SK-N-SH (cell line): ENCODE measurements at regions not wholly inside any gene's neighbourhood (a gene's known extent, or its start where the extent isn't known, plus 50 kb on each side); places are given as distances from the start of the nearest gene placed in this dataset.

Experiments used
- CTCF ChIA-PET: fragments of 300-600, 350-600 bp; formaldehyde crosslinking; extraction: SDS; loops from one replicate; lab custom pipeline; 2021; lab: Yijun Ruan, JAX
- POLR2A ChIA-PET: fragments of 350-600 bp; sonication (Branson Sonifier 250); formaldehyde crosslinking; extraction: SDS; loops from one replicate; lab custom pipeline; 2020; ENCODE audit warnings: antibody characterized with exemption, inconsistent platforms; lab: Yijun Ruan, JAX
- DNase-seq: peaks from one replicate; pipeline ENCODE4 v3.0.0; 2012
- H2AFZ ChIP-seq: fragments of 200-600 bp; sonication (generic); 2 replicates; pipeline ENCODE4 v1.8.1; 2016; ENCODE audit warnings: antibody characterized with exemption, mild to moderate bottlenecking, low read depth
- H3F3A ChIP-seq: fragments of 200-600 bp; sonication (generic); replicated peaks from 2 replicates; pipeline ENCODE3; 2016; ENCODE audit warnings: antibody characterized with exemption, mild to moderate bottlenecking; ENCODE audit not compliant: insufficient read depth
- H3K27ac ChIP-seq, 2 experiments: fragments of 200-500 bp in 1 of 2; fragments of 200-600 bp in 1 of 2; sonication (Bioruptor generic) in 1 of 2; sonication (generic), shearing (Covaris generic) in 1 of 2; 2 replicates each; pipeline versions ENCODE4 v1.5.1 to v1.6.1; 2014 to 2016; ENCODE audit warnings: low read depth in 2 of 2, inconsistent platforms in 1 of 2, low read length in 1 of 2, mild to moderate bottlenecking in 1 of 2, mixed read lengths in 1 of 2
- H3K27me3 ChIP-seq: fragments of 200-600 bp; sonication (generic), shearing (Covaris generic); 2 replicates; pipeline ENCODE4 v1.6.1; 2016; ENCODE audit warnings: mixed run types; ENCODE audit not compliant: insufficient read depth
- H3K36me3 ChIP-seq, 2 experiments: fragments of 200-500 bp in 1 of 2; fragments of 200-600 bp in 1 of 2; sonication (Bioruptor generic) in 1 of 2; sonication (generic) in 1 of 2; replicated peaks in 1 of 2; 2 replicates each; pipeline versions ENCODE3 to v1.5.1; 2014 to 2016; ENCODE audit warnings: low read length in 1 of 2, mild to moderate bottlenecking in 1 of 2; ENCODE audit not compliant: insufficient read depth in 2 of 2, control insufficient read depth in 1 of 2
- H3K4me1 ChIP-seq, 2 experiments: fragments of 200-500 bp in 1 of 2; fragments of 200-600 bp in 1 of 2; sonication (Bioruptor generic) in 1 of 2; sonication (generic), shearing (Covaris generic) in 1 of 2; 2 replicates each; pipeline versions ENCODE4 v1.5.1 to v1.6.1; 2014 to 2016; ENCODE audit warnings: low read depth in 1 of 2, low read length in 1 of 2, mixed run types in 1 of 2; ENCODE audit not compliant: insufficient read depth in 2 of 2, control insufficient read depth in 1 of 2
- H3K4me2 ChIP-seq: fragments of 200-600 bp; sonication (generic), shearing (Covaris generic); 2 replicates; pipeline ENCODE4 v1.6.1; 2017; ENCODE audit warnings: mixed run types
- H3K4me3 ChIP-seq, 2 experiments: fragments of 200-500 bp in 1 of 2; fragments of 200-600 bp in 1 of 2; sonication (Bioruptor generic) in 1 of 2; sonication (generic), shearing (Covaris generic) in 1 of 2; 2 replicates each; pipeline versions ENCODE4 v1.5.1 to v1.8.1; 2014 to 2016; ENCODE audit warnings: low read depth in 2 of 2, inconsistent platforms in 1 of 2, low read length in 1 of 2, mild to moderate bottlenecking in 1 of 2, mixed read lengths in 1 of 2, moderate library complexity in 1 of 2
- H3K79me2 ChIP-seq: fragments of 200-600 bp; sonication (generic); 2 replicates; pipeline ENCODE4 v1.8.1; 2017; ENCODE audit warnings: mild to moderate bottlenecking; ENCODE audit not compliant: insufficient read depth
- H3K9ac ChIP-seq: fragments of 200-600 bp; sonication (generic); 2 replicates; pipeline ENCODE4 v1.6.1; 2017; ENCODE audit warnings: mixed run types
- H3K9me2 ChIP-seq: fragments of 200-600 bp; sonication (generic); 2 replicates; pipeline ENCODE4 v1.6.1; 2017; ENCODE audit warnings: mixed run types
- H3K9me3 ChIP-seq: fragments of 200-600 bp; sonication (generic); 2 replicates; pipeline ENCODE4 v1.6.1; 2017; ENCODE audit warnings: mixed run types, mild to moderate bottlenecking, moderate library complexity
- H4K20me1 ChIP-seq: fragments of 200-600 bp; sonication (generic); 2 replicates; pipeline ENCODE4 v1.6.1; 2017; ENCODE audit warnings: mild to moderate bottlenecking, mixed run types; ENCODE audit not compliant: insufficient read depth
- ELF1 ChIP-seq: IDR thresholded peaks from 2 replicates; pipeline ENCODE4 v1.4.0; 2012
- EP300 ChIP-seq, 2 experiments: IDR thresholded peaks; 2 replicates each; pipeline versions ENCODE4 v1.4.0 to v1.6.1; 2012; ENCODE audit warnings: borderline replicate concordance in 1 of 2, low read depth in 1 of 2, low read length in 1 of 2
- EZH2phosphoT487 ChIP-seq: fragments of 200-600 bp; sonication (generic); IDR thresholded peaks from 2 replicates; pipeline ENCODE4 v1.6.1; 2017; ENCODE audit warnings: low read depth, mixed run types, mild to moderate bottlenecking, antibody characterized with exemption, moderate library complexity, borderline replicate concordance
- FOSL2 ChIP-seq: IDR thresholded peaks from 2 replicates; pipeline ENCODE4 v1.4.0; 2012; ENCODE audit warnings: low read depth, mild to moderate bottlenecking, moderate library complexity, borderline replicate concordance
- FOXM1 ChIP-seq: IDR thresholded peaks from 2 replicates; pipeline ENCODE4 v1.4.0; 2012; ENCODE audit warnings: low read depth, mild to moderate bottlenecking
- GABPA ChIP-seq: IDR thresholded peaks from 2 replicates; pipeline ENCODE4 v1.4.0; 2012; ENCODE audit warnings: low read depth, mild to moderate bottlenecking
- GATA2 ChIP-seq: sonication (generic); formaldehyde crosslinking; IDR thresholded peaks from 2 replicates; pipeline ENCODE4 v1.5.0; 2020; ENCODE audit warnings: mild to moderate bottlenecking, missing genetic modification reagents
- JUND ChIP-seq: IDR thresholded peaks from 2 replicates; pipeline ENCODE4 v1.4.0; 2012
- MEF2A ChIP-seq: IDR thresholded peaks from 2 replicates; pipeline ENCODE4 v1.4.0; 2012; ENCODE audit warnings: low read depth, borderline replicate concordance
- RCOR1 ChIP-seq: fragments of 150-350 bp; IDR thresholded peaks from 2 replicates; pipeline ENCODE4 v1.6.1; 2017; ENCODE audit warnings: antibody characterized with exemption, low read length
- RFX5 ChIP-seq: IDR thresholded peaks from 2 replicates; pipeline ENCODE4 v1.6.1; 2012; ENCODE audit warnings: mild to moderate bottlenecking, improper control_type of control experiment, low read length
- RXRA ChIP-seq: IDR thresholded peaks from 2 replicates; pipeline ENCODE4 v1.4.0; 2012; ENCODE audit warnings: low read depth, mild to moderate bottlenecking, borderline replicate concordance
- SIN3A ChIP-seq: IDR thresholded peaks from 2 replicates; pipeline ENCODE4 v1.6.1; 2012; ENCODE audit warnings: low read depth, mild to moderate bottlenecking, low read length, moderate library complexity, borderline replicate concordance
- SMC3 ChIP-seq: IDR thresholded peaks from 2 replicates; pipeline ENCODE4 v1.6.1; 2012; ENCODE audit warnings: low read depth, low read length, improper control_type of control experiment
- TAF1 ChIP-seq: IDR thresholded peaks from 2 replicates; pipeline ENCODE4 v1.6.1; 2012; ENCODE audit warnings: low read depth, mild to moderate bottlenecking, low read length, moderate library complexity, borderline replicate concordance
- TCF12 ChIP-seq: IDR thresholded peaks from 2 replicates; pipeline ENCODE4 v1.4.0; 2012
- WGBS: methylation state at CpG from one replicate; pipeline ENCODE4 v1.1.6; 2017; ENCODE audit warnings: low lambda C conversion rate; 5-methylcytosine and 5-hydroxymethylcytosine counted together
- TF ChIP-seq, protein P1 (sequence below): fragments of 150-350 bp; IDR thresholded peaks from 2 replicates; pipeline ENCODE4 v1.6.1; 2017; ENCODE audit warnings: antibody characterized with exemption, low read length, low read depth, borderline replicate concordance
- TF ChIP-seq, protein P2 (sequence below): IDR thresholded peaks from 2 replicates; pipeline ENCODE4; 2012
- TF ChIP-seq, protein P3 (sequence below): IDR thresholded peaks from 2 replicates; pipeline ENCODE4 v1.4.0; 2012; ENCODE audit warnings: low read depth, borderline replicate concordance
- TF ChIP-seq, protein P4 (sequence below): IDR thresholded peaks from 2 replicates; pipeline ENCODE4 v1.6.1; 2012; ENCODE audit warnings: mild to moderate bottlenecking, low read depth, low read length, moderate library complexity
- TF ChIP-seq, protein P5 (sequence below): IDR thresholded peaks from 2 replicates; pipeline ENCODE4 v1.4.0; 2012; ENCODE audit warnings: low read depth, borderline replicate concordance

DNA sequence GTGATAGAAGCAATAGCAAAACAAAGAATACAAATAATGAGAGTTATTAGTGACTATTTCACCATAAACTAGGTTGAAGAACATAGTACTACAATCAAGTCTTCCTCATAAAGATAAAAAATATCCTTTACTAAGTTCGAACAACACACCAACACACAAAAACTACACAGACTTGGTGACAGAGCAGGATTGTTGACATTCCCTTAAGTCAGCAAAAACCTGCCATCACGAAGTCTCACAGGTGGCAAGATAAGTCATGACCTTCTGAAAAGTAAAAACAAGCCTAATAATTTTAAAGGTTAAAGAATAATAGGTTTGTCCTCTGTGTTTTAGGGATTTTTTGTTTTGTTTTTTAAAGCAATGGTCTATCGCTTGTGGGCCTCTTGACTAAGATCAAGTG, 173.0 kb downstream of the SEC23A start:
- Histone ChIP-seq H3K4me2 (no peak overlapping the region), H3F3A (no peaks in the 10 kb centered on the region), H3K4me3 (no peak overlapping the region), H4K20me1 (no peaks in the 10 kb centered on the region), H3K9me3 (no peaks in the 10 kb centered on the region), H3K9me2 (no peaks in the 10 kb centered on the region), H3K36me3 (no peaks in the 10 kb centered on the region), H3K79me2 (no peaks in the 10 kb centered on the region), H3K4me1 (no peaks in the 10 kb centered on the region), H3K9ac (no peak overlapping the region), H2AFZ (no peak overlapping the region), H3K27ac (no peak overlapping the region), H3K27me3 (no peaks in the 10 kb centered on the region)
- ChIA-PET POLR2A (no interaction called here), CTCF (no interaction called here)
- no peak for DNase-seq
- TF ChIP-seq EZH2phosphoT487 (no peak), EP300 (IDR thresholded peaks at IDR 0.05; ENCODE audit: borderline replicate concordance in 1 of 2, low read depth in 1 of 2, low read length in 1 of 2) (no peak), MEF2A (no peak), RXRA (no peak), FOXM1 (no peak), SIN3A (no peak), GABPA (no peak), RFX5 (no peak), RCOR1 (no peak), JUND (no peak), TAF1 (no peak)
- TF ChIP-seq, protein P1, sequence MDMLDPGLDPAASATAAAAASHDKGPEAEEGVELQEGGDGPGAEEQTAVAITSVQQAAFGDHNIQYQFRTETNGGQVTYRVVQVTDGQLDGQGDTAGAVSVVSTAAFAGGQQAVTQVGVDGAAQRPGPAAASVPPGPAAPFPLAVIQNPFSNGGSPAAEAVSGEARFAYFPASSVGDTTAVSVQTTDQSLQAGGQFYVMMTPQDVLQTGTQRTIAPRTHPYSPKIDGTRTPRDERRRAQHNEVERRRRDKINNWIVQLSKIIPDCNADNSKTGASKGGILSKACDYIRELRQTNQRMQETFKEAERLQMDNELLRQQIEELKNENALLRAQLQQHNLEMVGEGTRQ, result no peak
- TF ChIP-seq, protein P2, sequence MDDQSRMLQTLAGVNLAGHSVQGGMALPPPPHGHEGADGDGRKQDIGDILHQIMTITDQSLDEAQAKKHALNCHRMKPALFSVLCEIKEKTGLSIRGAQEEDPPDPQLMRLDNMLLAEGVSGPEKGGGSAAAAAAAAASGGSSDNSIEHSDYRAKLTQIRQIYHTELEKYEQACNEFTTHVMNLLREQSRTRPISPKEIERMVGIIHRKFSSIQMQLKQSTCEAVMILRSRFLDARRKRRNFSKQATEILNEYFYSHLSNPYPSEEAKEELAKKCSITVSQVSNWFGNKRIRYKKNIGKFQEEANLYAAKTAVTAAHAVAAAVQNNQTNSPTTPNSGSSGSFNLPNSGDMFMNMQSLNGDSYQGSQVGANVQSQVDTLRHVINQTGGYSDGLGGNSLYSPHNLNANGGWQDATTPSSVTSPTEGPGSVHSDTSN, result no peak
- TF ChIP-seq, protein P3, sequence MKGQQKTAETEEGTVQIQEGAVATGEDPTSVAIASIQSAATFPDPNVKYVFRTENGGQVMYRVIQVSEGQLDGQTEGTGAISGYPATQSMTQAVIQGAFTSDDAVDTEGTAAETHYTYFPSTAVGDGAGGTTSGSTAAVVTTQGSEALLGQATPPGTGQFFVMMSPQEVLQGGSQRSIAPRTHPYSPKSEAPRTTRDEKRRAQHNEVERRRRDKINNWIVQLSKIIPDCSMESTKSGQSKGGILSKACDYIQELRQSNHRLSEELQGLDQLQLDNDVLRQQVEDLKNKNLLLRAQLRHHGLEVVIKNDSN, result no peak
- 25% methylated on average over 3 of the region's 3 CpGs for WGBS

DNA sequence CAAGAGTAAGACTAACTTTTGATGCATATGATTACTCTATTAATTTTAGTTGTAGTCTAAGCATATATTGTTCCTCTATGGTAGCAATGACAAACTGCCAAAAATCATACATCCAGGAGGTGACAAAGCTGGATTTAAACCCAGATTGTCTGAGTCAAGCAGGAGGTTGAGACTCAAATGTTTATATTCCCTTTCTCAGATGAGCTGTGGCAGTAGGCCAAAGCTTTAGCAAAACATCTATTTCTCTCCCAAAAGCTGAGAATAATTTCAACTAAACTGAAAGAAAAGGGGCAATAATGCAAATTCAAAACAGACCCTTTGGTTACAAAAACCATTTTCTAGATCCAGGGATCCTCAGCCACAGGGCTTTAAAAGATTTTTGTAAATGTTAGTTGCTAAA, 173.6 kb downstream of the SEC23A start:
- ChIA-PET POLR2A (no interaction called here), CTCF (no interaction called here)
- H3K27ac ChIP-seq, result no peak overlapping the region
- no peaks in the 10 kb centered on the region for H3K36me3 ChIP-seq
- DNase-seq, result no peak
- H3K79me2 ChIP-seq, result no peaks in the 10 kb centered on the region
- H3K27me3 ChIP-seq, result no peaks in the 10 kb centered on the region
- H3K9me2 ChIP-seq, result no peaks in the 10 kb centered on the region
- H3K4me3 ChIP-seq, result no peak overlapping the region
- no peak overlapping the region for H3K9ac ChIP-seq
- H2AFZ ChIP-seq, result no peak overlapping the region
- no peaks in the 10 kb centered on the region for H4K20me1 ChIP-seq
- H3K9me3 ChIP-seq, result no peaks in the 10 kb centered on the region
- no peaks in the 10 kb centered on the region for H3F3A ChIP-seq
- no peak for TF ChIP-seq GABPA
- TF ChIP-seq ELF1, result no peak
- TF ChIP-seq SMC3, result no peak
- TF ChIP-seq GATA2 (CRISPR knock-in tag), result no peak
- TF ChIP-seq RCOR1, result no peak
- no peak for TF ChIP-seq EP300 (IDR thresholded peaks at IDR 0.05; ENCODE audit: borderline replicate concordance in 1 of 2, low read depth in 1 of 2, low read length in 1 of 2)
- TF ChIP-seq TCF12, result no peak
- TF ChIP-seq, protein P4, sequence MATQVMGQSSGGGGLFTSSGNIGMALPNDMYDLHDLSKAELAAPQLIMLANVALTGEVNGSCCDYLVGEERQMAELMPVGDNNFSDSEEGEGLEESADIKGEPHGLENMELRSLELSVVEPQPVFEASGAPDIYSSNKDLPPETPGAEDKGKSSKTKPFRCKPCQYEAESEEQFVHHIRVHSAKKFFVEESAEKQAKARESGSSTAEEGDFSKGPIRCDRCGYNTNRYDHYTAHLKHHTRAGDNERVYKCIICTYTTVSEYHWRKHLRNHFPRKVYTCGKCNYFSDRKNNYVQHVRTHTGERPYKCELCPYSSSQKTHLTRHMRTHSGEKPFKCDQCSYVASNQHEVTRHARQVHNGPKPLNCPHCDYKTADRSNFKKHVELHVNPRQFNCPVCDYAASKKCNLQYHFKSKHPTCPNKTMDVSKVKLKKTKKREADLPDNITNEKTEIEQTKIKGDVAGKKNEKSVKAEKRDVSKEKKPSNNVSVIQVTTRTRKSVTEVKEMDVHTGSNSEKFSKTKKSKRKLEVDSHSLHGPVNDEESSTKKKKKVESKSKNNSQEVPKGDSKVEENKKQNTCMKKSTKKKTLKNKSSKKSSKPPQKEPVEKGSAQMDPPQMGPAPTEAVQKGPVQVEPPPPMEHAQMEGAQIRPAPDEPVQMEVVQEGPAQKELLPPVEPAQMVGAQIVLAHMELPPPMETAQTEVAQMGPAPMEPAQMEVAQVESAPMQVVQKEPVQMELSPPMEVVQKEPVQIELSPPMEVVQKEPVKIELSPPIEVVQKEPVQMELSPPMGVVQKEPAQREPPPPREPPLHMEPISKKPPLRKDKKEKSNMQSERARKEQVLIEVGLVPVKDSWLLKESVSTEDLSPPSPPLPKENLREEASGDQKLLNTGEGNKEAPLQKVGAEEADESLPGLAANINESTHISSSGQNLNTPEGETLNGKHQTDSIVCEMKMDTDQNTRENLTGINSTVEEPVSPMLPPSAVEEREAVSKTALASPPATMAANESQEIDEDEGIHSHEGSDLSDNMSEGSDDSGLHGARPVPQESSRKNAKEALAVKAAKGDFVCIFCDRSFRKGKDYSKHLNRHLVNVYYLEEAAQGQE, result no peak
- TF ChIP-seq FOSL2, result no peak
- TF ChIP-seq, protein P5, sequence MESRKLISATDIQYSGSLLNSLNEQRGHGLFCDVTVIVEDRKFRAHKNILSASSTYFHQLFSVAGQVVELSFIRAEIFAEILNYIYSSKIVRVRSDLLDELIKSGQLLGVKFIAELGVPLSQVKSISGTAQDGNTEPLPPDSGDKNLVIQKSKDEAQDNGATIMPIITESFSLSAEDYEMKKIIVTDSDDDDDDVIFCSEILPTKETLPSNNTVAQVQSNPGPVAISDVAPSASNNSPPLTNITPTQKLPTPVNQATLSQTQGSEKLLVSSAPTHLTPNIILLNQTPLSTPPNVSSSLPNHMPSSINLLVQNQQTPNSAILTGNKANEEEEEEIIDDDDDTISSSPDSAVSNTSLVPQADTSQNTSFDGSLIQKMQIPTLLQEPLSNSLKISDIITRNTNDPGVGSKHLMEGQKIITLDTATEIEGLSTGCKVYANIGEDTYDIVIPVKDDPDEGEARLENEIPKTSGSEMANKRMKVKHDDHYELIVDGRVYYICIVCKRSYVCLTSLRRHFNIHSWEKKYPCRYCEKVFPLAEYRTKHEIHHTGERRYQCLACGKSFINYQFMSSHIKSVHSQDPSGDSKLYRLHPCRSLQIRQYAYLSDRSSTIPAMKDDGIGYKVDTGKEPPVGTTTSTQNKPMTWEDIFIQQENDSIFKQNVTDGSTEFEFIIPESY, result no peak
- TF ChIP-seq RFX5, result no peak
- no peaks in the 10 kb centered on the region for H3K4me1 ChIP-seq
- no peak overlapping the region for H3K4me2 ChIP-seq
